NCI-H2081 treated with DMSO at 0.1 percent for 48 hours (cell line): ENCODE measurements at regions not wholly inside any gene's neighbourhood (a gene's known extent, or its start where the extent isn't known, plus 50 kb on each side); places are given as distances from the start of the nearest gene placed in this dataset.
"Not testable (repeated sequence)": the region's sequence is repeated elsewhere in the genome, so short reads cannot be mapped to it uniquely, and the experiment has no call there.

Experiments used
- DNase-seq: peaks from one replicate; lab custom pipeline; 2025; lab: John Stamatoyannopoulos, UW

DNA sequence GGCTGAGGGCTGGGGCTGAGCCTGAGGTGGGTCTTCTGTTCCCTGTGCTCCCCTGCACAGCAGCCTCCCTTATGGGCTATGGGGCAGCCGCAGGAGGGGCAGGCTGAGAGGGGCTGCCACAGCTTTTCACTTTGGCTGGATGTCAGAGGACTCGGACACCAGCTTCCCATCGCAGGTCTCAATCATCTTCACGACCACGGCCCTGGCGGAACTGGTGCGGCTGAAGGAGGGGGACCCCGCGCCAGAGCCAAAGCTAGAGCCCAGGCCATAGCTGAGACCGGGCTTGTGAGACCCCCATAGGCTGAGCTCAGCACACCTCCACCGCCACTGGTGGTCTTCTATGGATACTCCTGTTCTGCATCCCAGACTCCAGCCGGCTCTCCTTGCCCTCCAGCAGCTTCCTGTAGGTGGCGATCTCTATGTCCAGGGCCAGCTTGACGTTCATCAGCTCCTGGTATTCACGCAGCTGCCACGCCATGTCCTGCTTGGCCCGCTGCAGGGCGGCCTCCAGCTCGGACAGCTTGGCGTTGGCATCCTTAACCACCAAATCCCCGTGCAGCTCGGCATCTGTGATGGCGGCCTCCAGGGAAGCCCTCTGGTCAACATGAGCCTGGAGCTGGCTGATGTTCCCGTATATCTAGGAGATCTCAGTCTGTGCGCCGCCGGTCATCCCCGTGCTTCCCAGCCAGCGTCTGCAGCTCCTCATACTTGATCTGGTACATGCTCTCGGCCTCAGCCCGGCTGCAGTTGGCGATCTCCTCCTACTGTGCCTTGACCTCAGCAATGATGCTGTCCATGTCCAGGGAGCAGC, 181.7 kb upstream of the SYNPR start:
- DNase-seq = no peak

- no peak for DNase-seq
Observed at GRCh38 chr3:63097396-63097795, 180.7 kb upstream of the SYNPR start.

DNA sequence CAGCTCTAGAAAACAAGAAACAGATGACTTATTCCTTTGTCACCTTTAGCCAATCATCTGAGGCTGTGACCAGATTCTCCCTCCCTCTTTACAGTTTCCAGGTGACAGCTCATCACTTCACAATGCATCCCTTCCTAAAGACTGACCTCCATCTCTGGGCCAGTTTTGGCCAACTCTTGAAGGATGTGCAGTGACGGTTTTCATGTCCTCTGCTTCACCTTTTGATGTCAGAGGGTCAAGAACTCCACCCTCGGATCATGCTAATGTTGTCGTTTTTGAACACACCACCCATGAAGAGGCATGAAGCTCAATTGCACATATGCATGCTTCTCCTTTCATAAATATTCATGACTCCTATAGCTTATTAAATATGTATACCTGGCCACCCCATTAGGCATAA, 161.2 kb upstream of the SYNPR start:
- DNase-seq = no peak

DNA sequence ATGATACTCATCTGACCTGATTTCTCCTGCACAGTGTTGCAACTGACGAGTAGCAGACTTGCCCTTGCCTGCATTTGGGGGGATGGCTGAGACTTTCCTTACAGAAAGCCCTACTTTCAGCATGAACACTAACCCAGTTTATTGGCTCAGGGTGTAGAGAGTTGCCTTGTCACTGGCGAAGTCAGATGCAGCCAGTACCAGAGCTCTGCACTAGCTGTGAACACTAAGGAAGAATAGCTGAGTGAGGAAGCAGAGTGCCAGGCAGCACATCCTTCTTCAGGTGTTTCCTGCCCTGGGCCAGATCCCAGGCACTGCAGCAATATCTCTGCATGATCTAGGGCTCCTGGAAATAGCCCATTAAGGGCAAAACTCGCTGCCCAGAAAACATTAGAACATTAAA, 154.0 kb upstream of the SYNPR start:
- no peak for DNase-seq

- no peak for DNase-seq
Observed at GRCh38 chr3:63126530-63126929, 151.6 kb upstream of the SYNPR start.

GRCh38 chr3:63128380-63128779, 149.7 kb upstream of the SYNPR start:
- DNase-seq = no peak

DNA sequence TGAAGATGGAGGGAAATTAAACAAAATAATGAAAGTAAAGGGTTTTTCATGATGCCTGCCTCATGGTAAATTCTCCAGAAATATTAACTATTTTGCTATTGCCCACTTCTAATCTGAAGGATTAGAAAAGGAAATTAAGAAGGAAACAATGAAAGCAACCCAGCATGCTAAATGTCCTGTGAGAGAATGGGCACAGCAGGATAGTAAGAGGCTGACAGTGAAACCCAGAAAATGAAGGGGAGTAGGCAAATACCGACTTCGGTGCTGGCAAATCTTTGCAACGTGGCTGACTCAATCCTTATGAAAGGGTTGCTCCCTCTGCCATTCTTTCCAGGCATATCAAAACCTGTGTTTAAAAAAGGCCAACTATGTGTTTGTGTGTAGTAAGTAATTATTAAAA, 147.5 kb upstream of the SYNPR start:
- DNase-seq = no peak

DNA sequence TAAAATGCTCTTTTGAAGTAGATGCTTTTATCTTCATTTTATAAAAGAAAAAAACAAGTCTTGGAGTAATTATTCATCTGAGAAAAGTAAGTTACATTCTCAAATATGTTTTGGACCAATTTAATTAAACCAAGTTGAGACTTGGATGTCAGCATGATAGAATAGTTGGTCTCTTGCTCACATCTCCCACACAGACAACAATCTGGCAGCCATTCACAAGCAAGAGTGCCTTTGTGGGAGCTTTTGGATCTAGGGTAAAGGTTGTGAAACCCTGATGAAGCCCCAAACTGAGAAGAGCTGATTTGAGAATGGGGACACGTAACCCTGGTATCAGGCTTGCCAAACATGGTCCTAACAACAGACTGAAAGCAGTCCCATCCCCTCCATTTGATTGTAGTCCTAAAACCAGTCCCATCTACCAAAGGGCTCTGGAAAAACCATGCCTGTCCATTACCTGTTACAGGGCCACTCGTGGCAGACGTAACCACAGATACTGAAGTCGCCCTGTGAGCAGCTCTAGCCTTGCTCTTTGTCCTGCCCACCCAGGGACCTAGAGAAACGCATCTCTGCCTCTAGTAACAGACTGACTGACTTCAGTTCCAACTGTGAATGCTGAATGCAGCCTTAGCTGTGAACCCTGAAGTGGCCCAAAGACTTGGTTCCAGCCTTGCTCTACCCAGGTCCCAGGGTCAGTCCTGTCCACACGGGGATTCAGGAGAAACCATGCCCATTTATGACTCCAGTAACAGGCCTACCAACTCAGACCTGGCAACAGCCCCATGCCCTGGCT, 145.5 kb upstream of the SYNPR start:
- DNase-seq = no peak

DNA sequence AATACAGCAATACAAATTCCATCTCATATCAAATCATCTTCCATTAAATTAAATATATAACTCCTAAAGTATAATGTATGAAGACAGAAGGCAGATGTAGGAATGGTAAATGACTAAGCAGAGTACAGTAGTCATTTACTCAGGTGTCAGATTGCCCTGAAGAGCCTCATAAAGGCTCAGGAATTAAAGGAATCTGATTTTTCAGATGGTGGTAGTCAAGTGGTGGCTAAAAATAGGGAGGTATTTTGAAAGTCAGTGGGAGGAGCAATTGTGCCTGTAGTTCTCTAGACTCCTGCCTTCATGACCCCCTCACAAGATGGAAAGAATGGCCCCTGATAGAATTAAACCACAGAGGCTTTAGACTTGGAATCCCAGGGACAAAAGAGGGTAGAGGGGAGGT, 142.7 kb upstream of the SYNPR start:
- no peak for DNase-seq

DNA sequence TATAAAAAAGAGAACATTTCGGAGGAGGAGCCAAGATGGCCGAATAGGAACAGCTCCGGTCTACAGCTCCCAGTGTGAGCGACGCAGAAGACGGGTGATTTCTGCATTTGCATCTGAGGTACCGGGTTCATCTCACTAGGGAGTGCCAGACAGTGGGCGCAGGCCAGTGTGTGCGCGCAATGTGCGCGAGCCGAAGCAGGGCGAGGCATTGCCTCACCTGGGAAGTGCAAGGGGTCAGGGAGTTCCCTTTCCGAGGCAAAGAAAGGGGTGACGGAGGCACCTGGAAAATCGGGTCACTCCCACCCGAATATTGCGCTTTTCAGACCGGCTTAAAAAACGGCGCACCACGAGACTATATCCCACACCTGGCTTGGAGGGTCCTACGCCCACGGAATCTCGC, 141.9 kb upstream of the SYNPR start:
- not testable (repeated sequence) for DNase-seq

GRCh38 chr3:63142681-63143080, 135.4 kb upstream of the SYNPR start:
- DNase-seq = no peak

- no peak for DNase-seq
Observed at GRCh38 chr3:63146154-63146553, 132.0 kb upstream of the SYNPR start.

GRCh38 chr3:63150880-63151279, 127.2 kb upstream of the SYNPR start:
- no peak for DNase-seq

- no peak for DNase-seq
Observed at GRCh38 chr3:63151897-63152296, 126.2 kb upstream of the SYNPR start.

GRCh38 chr3:63159764-63160163, 118.3 kb upstream of the SYNPR start:
- no peak for DNase-seq

- no peak for DNase-seq
Observed at GRCh38 chr3:63167113-63167512, 111.0 kb upstream of the SYNPR start.

- no peak for DNase-seq
Observed at GRCh38 chr3:63168179-63168578, 109.9 kb upstream of the SYNPR start.

DNA sequence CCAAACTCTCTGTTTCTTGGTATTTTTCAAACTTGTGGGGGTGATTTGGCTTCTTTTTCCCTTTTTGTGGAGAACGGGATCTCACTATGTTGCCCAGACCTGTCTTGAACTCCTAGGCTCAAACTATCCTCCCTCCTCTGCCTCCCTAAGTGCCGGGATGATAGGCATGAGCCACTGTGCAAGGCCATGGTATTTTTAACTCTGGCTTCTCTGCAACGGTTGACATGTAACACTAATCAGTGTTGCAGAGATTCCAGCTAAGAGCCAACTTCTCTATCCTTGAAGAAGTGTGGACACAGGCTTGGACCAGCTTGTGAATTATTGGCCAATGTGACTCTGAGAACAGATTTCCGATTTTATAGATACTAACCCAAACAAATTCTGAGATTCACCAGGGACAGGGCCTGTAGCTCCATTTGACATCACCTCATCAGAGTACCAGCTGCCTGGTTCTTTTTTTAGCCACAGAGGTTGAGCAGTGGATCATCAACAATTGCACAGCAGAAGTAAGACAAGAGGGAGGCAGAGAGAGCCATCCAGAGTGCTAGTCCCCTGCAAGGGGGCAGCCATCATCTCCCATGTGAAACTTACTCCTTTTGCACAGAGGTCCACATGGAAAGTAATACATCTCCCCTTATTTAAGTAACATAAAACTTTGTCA, 98.1 kb upstream of the SYNPR start:
- no peak for DNase-seq

- no peak for DNase-seq
Observed at GRCh38 chr3:63192248-63192647, 85.9 kb upstream of the SYNPR start.

DNA sequence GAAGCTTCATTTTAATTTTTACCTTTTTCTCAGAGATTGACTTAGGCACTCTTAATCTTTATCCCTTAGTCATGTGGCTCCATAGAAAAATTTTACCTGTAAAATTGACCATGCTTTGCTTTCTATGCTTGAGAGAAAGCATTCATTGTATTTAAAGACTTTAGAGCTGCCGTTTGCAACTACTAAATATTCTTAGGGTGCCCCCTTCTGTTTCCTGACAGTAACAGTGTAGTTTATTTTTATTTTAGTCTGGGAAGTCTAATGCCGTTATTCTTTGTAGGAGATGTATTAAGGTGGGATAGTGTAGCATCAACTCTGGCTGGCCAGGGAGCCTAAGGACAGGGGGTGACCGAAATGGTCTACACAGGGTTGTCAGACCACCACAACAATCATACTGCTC, 84.5 kb upstream of the SYNPR start:
- DNase-seq = peak; percentile 62

- no peak for DNase-seq
Observed at GRCh38 chr3:63199606-63200005, 78.5 kb upstream of the SYNPR start.

DNA sequence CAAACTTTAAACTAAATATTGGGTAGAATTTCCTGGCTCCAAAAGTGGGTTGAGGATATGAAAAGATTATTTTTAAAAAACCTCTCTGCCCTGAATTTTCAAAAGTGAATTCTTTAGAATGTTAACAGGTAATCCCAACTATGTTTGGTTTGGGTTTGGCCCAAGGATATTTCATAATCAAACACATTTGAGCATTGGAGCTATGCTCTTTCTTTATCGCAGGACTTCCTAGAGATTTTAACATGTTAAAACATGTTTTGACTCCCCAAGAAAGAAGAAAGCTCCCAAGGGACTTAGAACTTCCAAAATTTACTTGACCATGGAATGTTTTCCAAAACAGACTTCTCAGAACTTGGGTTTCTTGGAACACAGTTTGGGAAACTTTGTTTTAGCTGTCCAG, 75.6 kb upstream of the SYNPR start:
- DNase-seq = no peak

DNA sequence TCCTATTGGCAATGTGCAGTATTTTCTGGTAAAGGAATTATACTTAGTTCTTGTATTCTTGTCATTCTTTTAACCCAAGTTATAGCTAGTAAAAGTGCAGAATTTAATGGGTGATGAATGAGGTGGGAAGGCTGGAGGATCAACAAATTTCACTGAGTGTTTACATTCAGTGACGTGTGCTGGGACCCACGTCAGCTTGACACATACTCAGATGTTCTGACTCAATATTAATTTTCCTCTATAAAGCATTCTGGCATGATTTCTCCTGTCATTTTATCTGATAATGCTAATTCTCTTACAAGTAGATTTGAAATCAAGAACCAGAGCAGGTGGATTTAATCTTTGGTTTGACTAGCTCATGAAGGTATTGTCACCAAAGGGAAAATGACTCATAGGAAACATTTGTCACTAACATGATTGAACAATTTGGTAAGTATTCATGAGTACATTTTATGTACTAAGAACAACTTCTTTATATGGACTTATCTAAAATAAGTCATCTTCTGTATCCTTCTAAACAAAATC, 71.0 kb upstream of the SYNPR start:
- no peak for DNase-seq
